ENCODE measurements at regions not wholly inside any gene's neighbourhood (a gene's known extent, or its start where the extent isn't known, plus 50 kb on each side); places are given as distances from the start of the nearest gene placed in this dataset.
A peak's percentile ranks its signal among the peaks of the same experiment; 100 is the strongest.

- intact Hi-C loops (cut with micrococcal nuclease) = loop anchor here (5.0 to 10.0 kb wide), 2 partner anchors 195 to 283 kb away; partner anchors contain the start of gene HSD17B2
- DNase-seq (peak; percentile 65), ATAC-seq (peak; percentile 60)
Observed at GRCh38 chr16:82229800-82230619, 60.0 kb upstream of the MPHOSPH6 start.

GRCh38 chr16:82226327-82226726, 56.3 kb upstream of the MPHOSPH6 start:
- intact Hi-C loops (cut with micrococcal nuclease) = loop anchor here (10.0 kb wide), 1 partner anchor 192 kb away; the partner anchor contains the start of gene HSD17B2
- no peak for DNase-seq

DNA sequence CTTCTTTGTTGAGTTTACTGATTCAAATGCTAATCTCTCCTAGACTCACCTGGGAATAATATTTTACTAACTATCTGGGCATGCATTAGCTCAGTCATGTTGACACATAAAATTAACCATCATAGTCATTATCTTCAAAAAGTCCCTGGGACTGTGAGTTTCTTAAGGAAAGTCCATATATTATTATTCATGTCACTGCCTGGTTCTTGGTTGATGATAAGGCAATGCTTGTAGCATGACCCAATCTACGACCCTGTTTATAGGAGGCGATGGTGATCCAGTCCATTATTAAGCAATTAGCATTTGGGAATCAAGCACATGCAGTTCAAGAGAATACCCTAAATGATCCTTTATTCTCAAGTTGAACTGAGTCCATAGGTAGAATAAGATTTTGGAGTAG, 54.8 kb upstream of the MPHOSPH6 start:
- DNase-seq = no peak
- no peak for ATAC-seq
- intact Hi-C loops (cut with micrococcal nuclease) = loop anchor here (10.0 kb wide), 1 partner anchor 190 kb away; the partner anchor contains the start of gene HSD17B2

More at GRCh38 chr16:82226327-82226726, 56.3 kb upstream of the MPHOSPH6 start:
- no peak for ATAC-seq

- intact Hi-C loops (cut with micrococcal nuclease) = loop anchor here (10.0 kb wide), 1 partner anchor 186 kb away; the partner anchor contains the start of gene HSD17B2
- ATAC-seq = no peak
- no peak for DNase-seq
Observed at GRCh38 chr16:82220541-82220940, 50.5 kb upstream of the MPHOSPH6 start.

Data from left ventricle myocardium superior (tissue), 1 donor.